Dermis microvascular lymphatic vessel endothelial cell (primary cell): ENCODE measurements at regions not wholly inside any gene's neighbourhood (a gene's known extent, or its start where the extent isn't known, plus 50 kb on each side); places are given as distances from the start of the nearest gene placed in this dataset.

ENCODE experiments used
- DNase-seq, 2 donors: peaks; one replicate each; pipeline versions ENCODE4 v3.0.0 to v3.0.0-alpha.2; 2010; ENCODE audit warnings: low read depth in 2 of 2

GRCh38 chr16:85337910-85338637 lies 225.8 kb upstream of the CIBAR2 start:
- DNase-seq, result no peak

- DNase-seq, result no peak
Measured at GRCh38 chr16:85338638-85338982, 226.3 kb upstream of the CIBAR2 start.

GRCh38 chr16:85338989-85339685 lies 226.9 kb upstream of the CIBAR2 start:
- DNase-seq, result no peak

- DNase-seq, result no peak
Measured at GRCh38 chr16:85341972-85342695, 229.9 kb upstream of the CIBAR2 start.

- no peak for DNase-seq
Measured at GRCh38 chr16:85344502-85345128, 232.3 kb upstream of the CIBAR2 start.

- DNase-seq, result no peak
Measured at GRCh38 chr16:85345129-85345639, 232.9 kb upstream of the CIBAR2 start.

GRCh38 chr16:85346404-85347212 lies 234.3 kb upstream of the CIBAR2 start:
- DNase-seq, result no peak

- no peak for DNase-seq
Measured at GRCh38 chr16:85347213-85347591, 234.9 kb upstream of the CIBAR2 start.

- no peak for DNase-seq
Measured at GRCh38 chr16:85348065-85348840, 236.0 kb upstream of the CIBAR2 start.

GRCh38 chr16:85348911-85349334 lies 236.7 kb upstream of the CIBAR2 start:
- DNase-seq, result no peak

- DNase-seq, result no peak
Measured at GRCh38 chr16:85349365-85350145, 237.3 kb upstream of the CIBAR2 start.

GRCh38 chr16:85350146-85350728 lies 238.0 kb upstream of the CIBAR2 start:
- no peak for DNase-seq

- DNase-seq, result peak; percentile 22 to 94
Measured at GRCh38 chr16:85350973-85351372, 238.7 kb upstream of the CIBAR2 start.

GRCh38 chr16:85353013-85353412 lies 240.7 kb upstream of the CIBAR2 start:
- DNase-seq, result no peak

GRCh38 chr16:85353839-85354685 lies 241.8 kb upstream of the CIBAR2 start:
- no peak for DNase-seq

- no peak for DNase-seq
Measured at GRCh38 chr16:85354686-85355514, 242.6 kb upstream of the CIBAR2 start.

- no peak for DNase-seq
Measured at GRCh38 chr16:85355515-85355837, 243.2 kb upstream of the CIBAR2 start.
